ENCODE measurements at regions not wholly inside any gene's neighbourhood (a gene's known extent, or its start where the extent isn't known, plus 50 kb on each side); places are given as distances from the start of the nearest gene placed in this dataset.

DNA sequence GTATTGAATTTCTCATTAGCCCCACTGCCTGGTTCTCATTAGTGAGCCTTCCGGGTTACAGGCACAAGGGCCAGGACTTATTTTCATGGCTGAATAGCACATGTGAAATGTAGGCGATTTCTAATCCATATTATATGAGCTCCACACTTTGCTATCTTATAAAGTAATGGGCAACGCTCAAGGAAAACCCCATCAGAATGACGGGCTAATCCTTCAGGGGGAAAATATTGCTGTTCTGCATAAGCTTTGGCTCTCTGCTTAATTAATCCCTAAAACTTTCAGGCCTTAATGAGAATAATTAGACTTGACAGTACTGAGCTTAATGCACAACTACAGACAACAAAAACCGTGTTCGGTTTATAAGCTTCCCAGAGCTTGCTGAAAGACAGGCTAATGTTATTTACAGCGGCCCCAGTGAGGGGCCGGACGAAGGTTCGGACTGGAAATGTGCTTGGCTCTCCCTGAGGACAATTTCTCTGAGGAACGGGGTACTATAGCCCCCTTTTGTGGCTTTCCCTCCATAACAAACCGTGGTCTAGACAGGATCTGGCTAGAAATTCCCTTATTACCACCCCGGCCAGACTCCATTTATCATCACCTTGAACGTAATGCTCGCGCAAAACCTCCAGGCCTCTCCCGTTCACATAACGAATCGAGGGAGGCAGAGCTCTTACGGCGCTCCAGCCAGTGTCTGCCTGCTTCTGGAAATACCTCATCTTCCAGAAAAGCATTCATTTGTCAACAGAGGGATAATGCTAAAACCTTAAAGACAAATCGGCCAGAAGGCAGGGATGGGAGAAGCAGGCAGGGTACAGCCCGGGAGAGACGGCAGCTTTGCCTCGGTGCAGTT lies 164.5 kb downstream of the CD83 start (continued):
- no peak for TF ChIP-seq DNMT3B (CRISPR knock-in tag; conservative IDR thresholded peaks at IDR 0.05)

DNA sequence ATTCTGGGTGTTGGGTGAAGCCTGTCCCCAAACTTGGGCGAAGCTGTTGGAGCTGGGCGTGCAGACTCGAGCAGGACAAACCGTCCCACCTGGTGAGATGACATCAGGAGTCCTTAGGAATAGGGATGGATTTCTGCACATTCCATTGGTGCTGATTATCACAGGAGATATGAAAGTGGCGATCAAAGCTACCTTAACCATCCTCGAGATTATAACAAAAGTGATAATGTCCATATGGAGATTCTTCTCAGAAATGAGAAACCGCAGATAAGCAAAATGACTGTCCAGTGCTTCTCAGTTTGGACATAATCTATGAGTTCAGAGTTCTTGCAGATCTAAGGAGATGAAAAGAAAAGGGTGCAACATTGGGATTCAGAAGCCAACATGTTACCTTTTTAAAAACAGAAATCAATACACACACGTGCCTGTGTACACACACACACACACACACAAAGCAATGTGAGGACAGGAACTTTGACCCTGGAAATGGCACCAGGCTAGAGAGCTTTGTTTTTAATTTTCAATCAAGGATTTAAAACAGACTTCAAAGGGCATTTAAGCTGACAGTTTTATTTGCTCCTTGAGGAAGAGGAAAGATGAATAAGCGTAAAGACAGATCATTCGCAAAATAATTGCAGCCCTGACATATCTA lies 165.4 kb downstream of the CD83 start:
- ATAC-seq = no peak
- 42% methylated on average over 10 of the region's 10 CpGs for WGBS (ENCODE audit: low lambda C conversion rate)
- in situ Hi-C loops (cut with HindIII; ENCODE audit: extremely low pct_ligation_motif_present, low pct_unique_long_range_greater_than_20kb) = no loop called here
- Histone ChIP-seq H3K79me2 (ENCODE audit: insufficient read depth, low read length) (no peaks in the 10 kb centered on the region), H3K9ac (ENCODE audit: insufficient read depth, low read depth, low read length) (no peak overlapping the region), H3K4me3 (replicated peaks in 1 of 3; ENCODE audit: insufficient read depth in 1 of 3, low read depth in 2 of 3, low read length in 3 of 3) (no peak overlapping the region), H2AFZ (ENCODE audit: low read length) (no peak overlapping the region), H3K4me2 (ENCODE audit: low read depth, low read length) (no peak overlapping the region), H4K20me1 (ENCODE audit: insufficient read depth, low read length) (no peaks in the 10 kb centered on the region), H3K27ac (ENCODE audit: extremely low read length, insufficient read depth, low read length) (no peak overlapping the region), H3K36me3 (replicated peaks in 1 of 2; ENCODE audit: control insufficient read depth in 1 of 2, insufficient read depth in 2 of 2, low read length in 2 of 2) (no peaks in the 10 kb centered on the region), H3K9me3 (ENCODE audit: low read length) (no peaks in the 10 kb centered on the region), H3K27me3 (ENCODE audit: control insufficient read depth in 1 of 2, insufficient read depth in 2 of 2, low read length in 2 of 2) (no peaks in the 10 kb centered on the region; a peak in 2 of 5 replicates), H3K4me1 (ENCODE audit: insufficient read depth, low read length) (peaks cover 6% of the 10 kb centered on the region; the same call in 1 of the 2 replicates)
- FAIRE-seq = peak; percentile 32
- no peak for DNase-seq (ENCODE audit: low spot score)
- ChIA-PET CTCF (ENCODE audit: low intra/inter-chr PET ratio, low total read pairs) (no interaction called here), POLR2A (no interaction called here)
- intact Hi-C loops (cut with micrococcal nuclease; ENCODE audit: unreplicated experiment) = no loop called here
- BruUV-seq (replicated peaks) = no TSS peak
- TF ChIP-seq HCFC1 (IDR thresholded peaks at IDR 0.05; ENCODE audit: low read depth, low read length) (no peak), ARNTL (CRISPR knock-in tag; IDR thresholded peaks at IDR 0.05) (no peak), CC2D1A (CRISPR knock-in tag; IDR thresholded peaks at IDR 0.05) (no peak), SOX6 (IDR thresholded peaks at IDR 0.05) (no peak), SOX6 (CRISPR knock-in tag; IDR thresholded peaks at IDR 0.05) (0 out of 2 replicates have a peak, but pooled peaks have one; percentile 30), TCF7L2 (IDR thresholded peaks at IDR 0.05; ENCODE audit: low read depth, low read length) (no peak), NR2C2 (CRISPR knock-in tag; IDR thresholded peaks at IDR 0.05; ENCODE audit: borderline replicate concordance) (peak; percentile 34; the same call in 1 of the 2 replicates), TCF7 (IDR thresholded peaks at IDR 0.05; ENCODE audit: low read depth) (0 out of 2 replicates have a peak, but pooled peaks have one; percentile 33), AGO2 (optimal IDR thresholded peaks at IDR 0.05; ENCODE audit: low read depth, low read length) (no peak), ZMAT3 (CRISPR knock-in tag; conservative IDR thresholded peaks at IDR 0.05) (no peak), FOXA3 (CRISPR knock-in tag; IDR thresholded peaks at IDR 0.05) (peak; percentile 25; the same call in 1 of the 2 replicates), ZNF577 (CRISPR knock-in tag; IDR thresholded peaks at IDR 0.05; ENCODE audit: borderline replicate concordance, low read depth) (no peak), PHF8 (CRISPR knock-in tag; IDR thresholded peaks at IDR 0.05) (no peak), ZNF549 (CRISPR knock-in tag; IDR thresholded peaks at IDR 0.05) (no peak), MED13 (CRISPR knock-in tag; IDR thresholded peaks at IDR 0.05) (no peak), ZNF510 (CRISPR knock-in tag; IDR thresholded peaks at IDR 0.05; ENCODE audit: low read depth) (no peak), HNF4A (CRISPR knock-in tag; IDR thresholded peaks at IDR 0.05) (peak; percentile 54), TARDBP (CRISPR knock-in tag; IDR thresholded peaks at IDR 0.05) (no peak), RXRA (CRISPR knock-in tag; IDR thresholded peaks at IDR 0.05) (no peak), ZNF264 (CRISPR knock-in tag; IDR thresholded peaks at IDR 0.05) (no peak)
- TF ChIP-seq, protein P1, sequence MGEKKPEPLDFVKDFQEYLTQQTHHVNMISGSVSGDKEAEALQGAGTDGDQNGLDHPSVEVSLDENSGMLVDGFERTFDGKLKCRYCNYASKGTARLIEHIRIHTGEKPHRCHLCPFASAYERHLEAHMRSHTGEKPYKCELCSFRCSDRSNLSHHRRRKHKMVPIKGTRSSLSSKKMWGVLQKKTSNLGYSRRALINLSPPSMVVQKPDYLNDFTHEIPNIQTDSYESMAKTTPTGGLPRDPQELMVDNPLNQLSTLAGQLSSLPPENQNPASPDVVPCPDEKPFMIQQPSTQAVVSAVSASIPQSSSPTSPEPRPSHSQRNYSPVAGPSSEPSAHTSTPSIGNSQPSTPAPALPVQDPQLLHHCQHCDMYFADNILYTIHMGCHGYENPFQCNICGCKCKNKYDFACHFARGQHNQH (CRISPR knock-in tag; IDR thresholded peaks at IDR 0.05) = no peak
- TF ChIP-seq, protein P2, sequence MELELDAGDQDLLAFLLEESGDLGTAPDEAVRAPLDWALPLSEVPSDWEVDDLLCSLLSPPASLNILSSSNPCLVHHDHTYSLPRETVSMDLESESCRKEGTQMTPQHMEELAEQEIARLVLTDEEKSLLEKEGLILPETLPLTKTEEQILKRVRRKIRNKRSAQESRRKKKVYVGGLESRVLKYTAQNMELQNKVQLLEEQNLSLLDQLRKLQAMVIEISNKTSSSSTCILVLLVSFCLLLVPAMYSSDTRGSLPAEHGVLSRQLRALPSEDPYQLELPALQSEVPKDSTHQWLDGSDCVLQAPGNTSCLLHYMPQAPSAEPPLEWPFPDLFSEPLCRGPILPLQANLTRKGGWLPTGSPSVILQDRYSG (CRISPR knock-in tag; IDR thresholded peaks at IDR 0.05) = no peak
- TF ChIP-seq, protein P3, sequence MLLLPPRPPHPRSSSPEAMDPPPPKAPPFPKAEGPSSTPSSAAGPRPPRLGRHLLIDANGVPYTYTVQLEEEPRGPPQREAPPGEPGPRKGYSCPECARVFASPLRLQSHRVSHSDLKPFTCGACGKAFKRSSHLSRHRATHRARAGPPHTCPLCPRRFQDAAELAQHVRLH (CRISPR knock-in tag; IDR thresholded peaks at IDR 0.05; ENCODE audit: borderline replicate concordance, low read depth) = no peak

All from HepG2 (cell line).